Left lung (tissue), 4 donors: ENCODE measurements at regions not wholly inside any gene's neighbourhood (a gene's known extent, or its start where the extent isn't known, plus 50 kb on each side); places are given as distances from the start of the nearest gene placed in this dataset.

Experiments
- ATAC-seq: fragments of 200-7000 bp; cut with Tn5 transposase; one replicate; pipeline ENCODE4 v1.9.1; 2020; ENCODE audit warnings: moderate library complexity
- DNase-seq, 4 donors: peaks; one replicate each; pipeline ENCODE4 v3.0.0-alpha.2; 2013 to 2020
- H3K27ac ChIP-seq, 2 donors: fragments of 200-600 bp; sonication (generic) in 1 of 2; one replicate each; pipeline versions ENCODE4 v1.5.0 to v1.8.0; 2020 to 2021
- H3K27me3 ChIP-seq, 2 donors: fragments of 200-600 bp; sonication (generic) in 1 of 2; one replicate each; pipeline versions ENCODE4 v1.5.0 to v1.8.0; 2020 to 2021
- H3K36me3 ChIP-seq, 2 donors: fragments of 200-600 bp; sonication (generic) in 1 of 2; one replicate each; pipeline versions ENCODE4 v1.5.0 to v1.8.0; 2020 to 2021
- H3K4me1 ChIP-seq, 2 donors: fragments of 200-600 bp; one replicate each; pipeline ENCODE4 v1.8.0; 2021
- H3K4me3 ChIP-seq, 2 donors: fragments of 200-600 bp; sonication (generic) in 1 of 2; one replicate each; pipeline versions ENCODE4 v1.5.0 to v1.8.0; 2020 to 2021; ENCODE audit warnings: mild to moderate bottlenecking in 1 of 2
- H3K9me3 ChIP-seq, 2 donors: fragments of 200-600 bp; sonication (generic) in 1 of 2; one replicate each; pipeline versions ENCODE4 v1.5.0 to v1.8.0; 2020 to 2021
- CTCF ChIP-seq, 2 donors: fragments of 200-600 bp; sonication (generic) in 1 of 2; IDR thresholded peaks; one replicate each; pipeline versions ENCODE4 v1.5.0 to v1.8.0; 2021; ENCODE audit warnings: antibody characterized with exemption in 2 of 2
- intact Hi-C, 2 donors: fragments of 100-400 bp; cut with DNase I; formaldehyde crosslinking; loops; one replicate each; pipeline versions ENCODE4 v1.11.2 to v1.14.2; 2022
- donor health status: DM: no; HTN: yes; CAD: no.
- donor health status: DM: no; HTN: no; CAD: no.

- no peak for ATAC-seq
- no peaks in the 10 kb centered on the region for H3K9me3 ChIP-seq
- no peak for TF ChIP-seq CTCF (IDR thresholded peaks at IDR 0.05)
Observed at GRCh38 chr5:167861129-167861927, 430.1 kb upstream of the WWC1 start.

DNA sequence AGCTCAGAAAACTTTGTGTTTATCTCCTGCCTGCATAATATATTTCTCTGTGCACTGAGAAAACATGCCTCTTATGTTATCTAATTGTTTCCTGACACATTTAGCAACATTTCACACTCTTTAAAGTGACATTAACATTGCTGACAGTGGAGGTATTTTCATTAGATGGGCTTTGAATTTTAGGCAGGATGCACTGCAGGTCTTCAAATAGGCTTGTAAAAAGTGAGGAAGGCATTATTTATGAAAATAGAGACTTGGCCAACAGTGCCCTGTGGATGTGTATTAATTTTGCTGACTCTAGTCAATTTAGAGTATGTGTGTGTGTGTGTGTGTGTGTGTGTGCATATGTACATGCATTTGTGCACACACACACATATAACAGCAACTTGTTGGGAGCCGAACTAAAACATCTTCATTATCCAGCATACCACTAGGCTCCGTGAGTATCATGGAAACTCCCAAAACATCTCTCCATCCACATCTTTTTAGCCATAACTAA, 429.5 kb upstream of the WWC1 start:
- intact Hi-C loops = no loop called here
- no peak for TF ChIP-seq CTCF (IDR thresholded peaks at IDR 0.05)
- ATAC-seq (no peak), DNase-seq (no peak)
- Histone ChIP-seq H3K4me1 (no peaks in the 10 kb centered on the region), H3K27me3 (no peaks in the 10 kb centered on the region), H3K4me3 (no peak overlapping the region), H3K36me3 (no peaks in the 10 kb centered on the region), H3K27ac (no peak overlapping the region), H3K9me3 (no peaks in the 10 kb centered on the region)

More at GRCh38 chr5:167861129-167861927, 430.1 kb upstream of the WWC1 start:
- no peaks in the 10 kb centered on the region for H3K4me1 ChIP-seq
- no peaks in the 10 kb centered on the region for H3K27me3 ChIP-seq
- peak in 2 of 4 donors; percentile 25 for DNase-seq
- H3K27ac ChIP-seq = no peak overlapping the region
- H3K36me3 ChIP-seq = no peaks in the 10 kb centered on the region
- H3K4me3 ChIP-seq = no peak overlapping the region
- intact Hi-C loops = no loop called here

DNA sequence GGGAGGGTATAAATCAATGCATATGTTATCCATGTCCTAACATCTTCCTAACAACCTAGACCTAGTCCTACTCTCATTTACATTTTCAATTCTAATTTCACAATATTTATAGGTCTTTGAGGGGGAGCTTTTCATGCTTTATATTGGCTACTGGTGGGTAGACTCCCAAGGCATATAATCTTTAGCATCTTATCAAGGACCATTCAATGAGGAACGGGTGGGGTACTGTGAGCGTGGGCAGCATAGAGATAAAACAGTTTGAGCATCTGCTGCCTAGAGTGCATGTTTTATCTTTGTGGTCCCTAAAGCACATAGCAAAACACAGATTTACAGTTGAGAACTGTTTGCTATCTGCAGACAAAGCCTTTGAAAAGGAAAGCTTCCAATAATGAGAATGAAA, 427.6 kb upstream of the WWC1 start:
- no peaks in the 10 kb centered on the region for H3K9me3 ChIP-seq
- intact Hi-C loops = no loop called here
- no peak for TF ChIP-seq CTCF (IDR thresholded peaks at IDR 0.05)

DNA sequence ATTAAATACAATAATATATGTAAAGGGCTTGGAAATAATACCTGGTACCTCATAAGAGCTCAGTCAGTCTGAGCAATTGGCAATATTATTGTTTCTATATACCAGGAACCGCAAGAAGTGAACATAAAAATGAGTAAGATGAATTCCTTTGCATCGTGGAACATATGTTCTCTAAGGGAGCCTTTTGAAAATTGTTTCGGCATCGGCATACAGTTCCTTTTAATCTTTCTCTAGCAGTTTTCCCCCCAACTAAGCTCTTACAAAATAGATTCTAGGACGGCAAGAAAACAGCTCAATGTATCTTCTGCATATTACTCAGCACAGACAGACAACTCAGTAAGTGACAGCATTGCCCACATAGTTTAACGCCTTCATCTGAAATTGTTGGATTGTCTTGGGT, 426.6 kb upstream of the WWC1 start:
- intact Hi-C loops = no loop called here
- H3K27ac ChIP-seq = no peak overlapping the region
- H3K27me3 ChIP-seq = no peaks in the 10 kb centered on the region
- H3K36me3 ChIP-seq = no peaks in the 10 kb centered on the region
- no peak for TF ChIP-seq CTCF (IDR thresholded peaks at IDR 0.05)
- no peaks in the 10 kb centered on the region for H3K4me1 ChIP-seq
- no peak for ATAC-seq
- no peak for DNase-seq
- H3K4me3 ChIP-seq = no peak overlapping the region
- no peaks in the 10 kb centered on the region for H3K9me3 ChIP-seq

More for the DNA sequence above, 427.6 kb upstream of the WWC1 start:
- Histone ChIP-seq H3K27ac (no peak overlapping the region), H3K27me3 (no peaks in the 10 kb centered on the region), H3K4me1 (no peaks in the 10 kb centered on the region), H3K36me3 (no peaks in the 10 kb centered on the region), H3K4me3 (no peak overlapping the region)
- ATAC-seq (no peak), DNase-seq (no peak)

DNA sequence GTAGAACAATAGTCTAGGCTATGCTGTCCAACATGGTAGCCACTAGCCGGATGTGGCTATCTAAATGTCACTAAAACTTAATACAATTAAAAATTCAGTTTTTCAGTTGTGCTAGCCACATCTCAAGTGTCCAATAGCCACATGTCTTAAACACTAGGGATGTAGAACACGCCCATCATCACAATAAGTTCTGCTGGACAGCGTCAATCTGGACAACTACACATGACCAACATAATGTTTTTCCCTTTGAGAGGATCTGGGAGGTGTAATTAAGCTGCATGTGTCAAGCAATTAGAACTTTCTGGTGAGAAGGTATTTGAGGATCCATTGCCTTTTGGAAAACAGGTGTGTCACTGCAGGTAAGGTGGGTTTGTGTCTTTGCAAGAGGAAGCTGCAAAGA, 424.6 kb upstream of the WWC1 start:
- no peak overlapping the region for H3K4me3 ChIP-seq
- no peaks in the 10 kb centered on the region for H3K36me3 ChIP-seq
- H3K27ac ChIP-seq = no peak overlapping the region
- intact Hi-C loops = no loop called here
- TF ChIP-seq CTCF (IDR thresholded peaks at IDR 0.05) = no peak
- peaks cover 0 to 2% of the 10 kb centered on the region in 2 donors for H3K9me3 ChIP-seq
- H3K4me1 ChIP-seq = no peaks in the 10 kb centered on the region
- DNase-seq (no peak), ATAC-seq (no peak)
- H3K27me3 ChIP-seq = no peaks in the 10 kb centered on the region
